GM12892 (cell line): ENCODE measurements at regions not wholly inside any gene's neighbourhood (a gene's known extent, or its start where the extent isn't known, plus 50 kb on each side); places are given as distances from the start of the nearest gene placed in this dataset.
"Not testable (repeated sequence)": the region's sequence is repeated elsewhere in the genome, so short reads cannot be mapped to it uniquely, and the experiment has no call there.

Experiments
- DNase-seq: peaks from one replicate; pipeline ENCODE4 v3.0.0; 2011; ENCODE audit not compliant: insufficient read length
- FAIRE-seq: peaks from 2 replicates; lab custom pipeline; 2011; peaks lifted over from hg19 to GRCh38; lab: Jason Lieb, UNC
- POLR2A ChIP-seq: IDR thresholded peaks from 2 replicates; pipeline ENCODE4 v1.6.1; 2011; ENCODE audit warnings: low read depth, low read length, control low read depth
- POLR2AphosphoS5 ChIP-seq: IDR thresholded peaks from 2 replicates; pipeline ENCODE4 v1.6.1; 2011; ENCODE audit warnings: low read depth, low read length, control low read depth
- TAF1 ChIP-seq: IDR thresholded peaks from 2 replicates; pipeline ENCODE4 v1.6.1; 2011; ENCODE audit warnings: low read depth, mild to moderate bottlenecking, control low read depth, low read length, borderline replicate concordance

DNA sequence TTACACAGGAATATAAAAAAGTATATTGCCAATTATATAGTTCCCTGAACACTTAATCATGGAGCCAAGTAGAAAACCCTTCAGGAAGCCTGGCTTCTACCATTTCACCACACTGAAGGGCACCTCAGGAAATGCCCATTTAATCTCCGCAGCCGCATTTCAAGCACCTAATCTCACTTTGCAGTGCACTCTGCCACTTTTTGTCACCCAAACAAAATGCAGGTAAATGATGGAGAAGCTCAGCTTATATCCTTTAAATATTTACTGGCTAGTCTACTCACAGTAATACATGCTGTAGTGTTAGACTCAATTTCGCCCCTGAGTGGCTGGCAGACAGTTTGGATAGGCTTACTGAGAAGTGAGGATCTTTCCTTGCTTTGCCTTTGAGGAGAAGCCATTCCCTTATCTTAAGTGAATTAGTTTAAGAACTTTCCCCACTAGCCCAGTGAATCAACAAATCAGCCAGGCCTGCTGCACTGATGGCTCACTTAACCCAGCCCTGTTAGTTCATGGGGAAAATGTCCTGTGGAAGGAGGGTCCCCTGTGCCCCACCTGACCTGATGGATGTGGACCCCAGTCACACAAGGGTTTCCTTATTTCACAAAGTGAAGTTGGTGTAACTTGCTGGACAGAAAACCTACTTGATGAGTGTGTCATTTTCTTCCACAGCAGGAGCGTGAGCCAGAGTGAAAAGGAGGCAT, 209.7 kb downstream of the CAAP1 start:
- TF ChIP-seq POLR2AphosphoS5: no peak
- TF ChIP-seq TAF1: no peak
- no peak for TF ChIP-seq POLR2A
- FAIRE-seq (no peak), DNase-seq (no peak)

GRCh38 chr9:26682041-26682440, 210.6 kb downstream of the CAAP1 start:
- FAIRE-seq (no peak), DNase-seq (no peak)
- no peak for TF ChIP-seq POLR2A
- no peak for TF ChIP-seq TAF1

GRCh38 chr9:26677965-26678706, 214.5 kb downstream of the CAAP1 start:
- no peak for DNase-seq
- FAIRE-seq: no peak
- TF ChIP-seq TAF1: no peak
- TF ChIP-seq POLR2A: no peak

DNA sequence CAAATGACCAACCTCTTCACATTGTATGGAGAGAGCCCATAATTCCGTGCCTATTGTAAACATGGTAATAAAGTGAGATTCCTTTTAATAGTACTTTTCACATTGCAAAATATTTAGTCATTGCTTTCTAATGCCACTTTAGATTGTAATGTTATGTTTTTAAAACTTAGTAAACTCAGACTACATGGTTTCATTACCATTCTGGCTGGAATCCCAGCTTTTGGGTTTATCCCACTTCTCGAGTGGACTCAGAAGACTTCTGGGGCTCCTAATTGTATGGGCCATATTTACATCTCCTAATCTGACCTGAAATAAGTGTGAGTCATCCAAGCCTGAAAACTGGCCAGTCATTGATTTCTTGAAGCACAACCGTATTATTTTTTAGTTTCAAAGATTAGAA, 217.6 kb downstream of the CAAP1 start:
- TF ChIP-seq POLR2AphosphoS5: no peak
- TF ChIP-seq POLR2A: no peak
- TF ChIP-seq TAF1: no peak
- FAIRE-seq: no peak
- DNase-seq: no peak

- TF ChIP-seq POLR2AphosphoS5 (no peak), POLR2A (no peak), TAF1 (no peak)
- FAIRE-seq: no peak
- DNase-seq: no peak
Observed at GRCh38 chr9:26673261-26673660, 219.3 kb downstream of the CAAP1 start.

DNA sequence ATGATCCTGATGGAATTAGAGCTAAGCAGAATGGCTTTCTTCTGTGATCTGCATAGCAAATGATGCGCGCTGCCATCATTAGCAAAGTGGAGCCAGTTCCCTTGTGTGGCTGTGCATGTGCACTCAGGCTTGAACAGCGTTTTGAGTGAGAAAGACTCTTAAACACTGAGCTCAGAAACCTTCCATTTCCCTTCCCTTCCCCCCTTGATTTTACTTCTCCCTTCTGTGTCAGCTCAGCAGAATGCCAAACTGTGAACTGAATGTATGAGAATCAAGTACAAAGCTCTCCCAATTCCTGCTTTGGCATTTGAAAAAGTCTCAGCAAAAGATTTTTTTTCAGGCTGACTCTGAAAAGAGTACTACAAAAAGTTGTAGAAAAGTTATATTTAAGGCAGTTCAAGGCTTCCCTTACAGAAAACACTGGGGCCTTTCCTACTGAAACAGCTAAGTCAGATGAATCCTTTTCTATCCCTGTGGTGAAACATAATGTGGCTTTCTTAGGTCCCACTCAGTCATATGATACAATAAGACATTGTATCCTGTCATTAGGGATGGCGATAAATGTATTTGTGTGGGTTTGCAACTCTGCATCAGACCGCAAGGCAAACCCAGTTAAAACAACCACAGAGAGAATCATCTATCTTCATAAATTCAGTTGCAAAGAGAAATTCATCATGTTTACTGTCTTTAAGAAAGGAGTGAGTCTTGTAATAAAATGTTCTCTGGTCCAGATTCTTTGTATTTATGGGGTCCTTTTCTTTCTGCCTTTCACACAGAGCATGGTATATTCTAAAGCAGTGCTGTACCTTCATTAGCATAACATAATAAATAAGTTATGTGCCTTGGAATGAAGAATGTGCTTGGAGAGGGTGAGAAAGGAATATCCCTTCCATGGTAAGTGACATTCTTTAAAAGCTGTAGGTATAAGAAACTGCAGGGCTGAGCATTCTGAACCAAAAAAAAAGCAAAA, 222.6 kb downstream of the CAAP1 start:
- DNase-seq (no peak), FAIRE-seq (no peak)
- TF ChIP-seq POLR2A (no peak), POLR2AphosphoS5 (no peak), TAF1 (no peak)

GRCh38 chr9:26667882-26668281, 224.7 kb downstream of the CAAP1 start:
- no peak for DNase-seq
- FAIRE-seq: no peak
- TF ChIP-seq POLR2AphosphoS5: no peak
- TF ChIP-seq POLR2A: no peak
- TF ChIP-seq TAF1: no peak

DNA sequence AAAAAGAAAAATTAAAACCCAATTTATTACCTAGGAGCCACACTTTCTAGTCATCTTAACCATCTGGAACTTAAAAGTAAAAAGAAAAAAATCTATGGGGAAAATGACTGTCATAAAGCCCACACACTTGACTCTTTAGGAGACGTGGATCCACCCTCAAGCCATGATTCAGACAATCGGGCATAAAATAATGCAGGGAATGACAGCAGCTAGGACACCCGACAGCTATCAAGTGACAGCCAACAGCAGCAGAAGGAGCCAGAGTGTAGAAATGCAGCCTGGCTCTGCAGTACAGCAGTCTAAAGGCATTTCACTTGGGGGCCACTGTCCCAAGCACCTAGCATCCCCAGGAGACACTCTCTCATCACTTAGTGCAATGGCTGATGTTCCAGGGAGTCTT, 226.9 kb downstream of the CAAP1 start:
- DNase-seq (no peak), FAIRE-seq (no peak)
- TF ChIP-seq POLR2AphosphoS5: no peak

DNA sequence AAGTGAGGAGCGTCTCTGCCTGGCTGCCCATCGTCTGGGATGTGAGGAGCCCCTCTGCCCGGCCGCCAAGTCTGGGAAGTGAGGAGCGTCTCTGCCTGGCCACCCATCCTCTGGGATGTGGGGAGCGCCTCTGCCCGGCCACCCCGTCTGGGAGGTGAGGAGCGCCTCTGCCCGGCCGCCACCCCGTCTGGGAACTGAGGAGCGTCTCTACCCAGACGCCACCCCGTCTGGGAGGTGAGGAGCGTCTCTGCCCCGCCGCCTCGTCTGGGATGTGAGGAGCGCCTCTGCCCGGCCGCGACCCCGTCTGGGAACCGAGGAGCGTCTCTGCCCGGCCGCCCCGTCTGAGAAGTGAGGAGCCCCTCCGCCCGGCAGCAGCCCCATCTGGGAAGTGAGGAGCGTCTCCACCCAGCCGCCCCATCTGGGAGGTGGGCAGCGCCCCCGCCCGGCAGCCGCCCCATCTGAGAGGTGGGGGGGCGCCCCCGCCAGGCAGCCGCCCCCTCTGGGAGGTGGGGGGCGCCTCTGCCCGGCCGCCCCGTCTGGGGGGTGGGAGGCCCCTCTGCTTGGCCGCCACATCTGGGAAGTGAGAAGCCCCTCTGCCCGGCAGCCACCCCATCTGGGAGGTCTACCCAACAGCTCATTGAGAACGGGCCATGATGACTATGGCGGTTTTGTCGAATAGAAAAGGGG, 228.4 kb downstream of the CAAP1 start:
- not testable (repeated sequence) for DNase-seq, FAIRE-seq

- DNase-seq (no peak), FAIRE-seq (no peak)
- no peak for TF ChIP-seq TAF1
- TF ChIP-seq POLR2A: no peak
- TF ChIP-seq POLR2AphosphoS5: no peak
Observed at GRCh38 chr9:26662476-26662875, 230.1 kb downstream of the CAAP1 start.

DNA sequence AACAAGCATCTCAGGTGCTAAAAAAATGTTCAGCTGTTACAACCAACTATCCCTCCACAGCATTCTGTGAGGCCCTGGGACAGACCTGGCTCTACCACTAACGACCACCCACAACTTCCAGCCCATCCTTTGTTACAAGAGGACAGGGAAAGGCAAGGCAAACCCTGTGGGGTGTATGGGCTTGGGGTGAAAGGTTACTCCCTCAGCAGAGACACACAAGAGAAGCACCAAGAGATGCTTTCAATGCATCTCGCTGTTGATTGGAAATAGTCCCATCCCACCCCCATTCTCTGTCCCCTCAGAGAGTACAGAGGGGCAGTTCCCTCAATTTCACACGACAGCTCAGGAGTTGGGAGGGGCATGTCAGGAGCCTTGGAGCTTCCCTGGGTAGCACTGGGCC, 234.1 kb downstream of the CAAP1 start:
- FAIRE-seq (no peak), DNase-seq (no peak)
- TF ChIP-seq TAF1: no peak
- no peak for TF ChIP-seq POLR2A
- TF ChIP-seq POLR2AphosphoS5: no peak
